UCSD-AML1 (cell line): ENCODE measurements at regions not wholly inside any gene's neighbourhood (a gene's known extent, or its start where the extent isn't known, plus 50 kb on each side); places are given as distances from the start of the nearest gene placed in this dataset.

Experiments
- DNase-seq: peaks from one replicate; lab custom pipeline; 2025; ENCODE audit not compliant: unreplicated experiment; lab: John Stamatoyannopoulos, UW

- DNase-seq, result no peak
Observed at GRCh38 chr4:133775881-133776280, 425.7 kb downstream of the PABPC4L start.

- no peak for DNase-seq
Observed at GRCh38 chr4:133775469-133775868, 426.1 kb downstream of the PABPC4L start.

GRCh38 chr4:133759428-133759827 lies 442.2 kb downstream of the PABPC4L start:
- DNase-seq, result no peak

GRCh38 chr4:133741766-133742165 lies 459.8 kb downstream of the PABPC4L start:
- no peak for DNase-seq

GRCh38 chr4:133720001-133720400 lies 481.6 kb downstream of the PABPC4L start:
- no peak for DNase-seq

- DNase-seq, result no peak
Observed at GRCh38 chr4:133719098-133719497, 482.5 kb downstream of the PABPC4L start.

- no peak for DNase-seq
Observed at GRCh38 chr4:133714211-133714610, 487.4 kb downstream of the PABPC4L start.

GRCh38 chr4:133713340-133713739 lies 488.2 kb downstream of the PABPC4L start:
- no peak for DNase-seq

GRCh38 chr4:133711817-133712216 lies 489.8 kb downstream of the PABPC4L start:
- DNase-seq, result no peak

- no peak for DNase-seq
Observed at GRCh38 chr4:133694416-133694815, 507.2 kb downstream of the PABPC4L start.

GRCh38 chr4:133683967-133684366 lies 517.6 kb downstream of the PABPC4L start:
- no peak for DNase-seq

GRCh38 chr4:133668061-133668851 lies 519.2 kb downstream of the PCDH10 start:
- DNase-seq, result no peak

- DNase-seq, result no peak
Observed at GRCh38 chr4:133647206-133647605, 498.1 kb downstream of the PCDH10 start.

GRCh38 chr4:133641191-133641590 lies 492.1 kb downstream of the PCDH10 start:
- DNase-seq, result no peak

GRCh38 chr4:133638751-133639150 lies 489.7 kb downstream of the PCDH10 start:
- no peak for DNase-seq

GRCh38 chr4:133637161-133637560 lies 488.1 kb downstream of the PCDH10 start:
- DNase-seq, result no peak

- peak; percentile 2 for DNase-seq
Observed at GRCh38 chr4:133624744-133625143, 475.6 kb downstream of the PCDH10 start.

GRCh38 chr4:133623847-133624246 lies 474.8 kb downstream of the PCDH10 start:
- no peak for DNase-seq

- no peak for DNase-seq
Observed at GRCh38 chr4:133621628-133622027, 472.5 kb downstream of the PCDH10 start.

- DNase-seq, result no peak
Observed at GRCh38 chr4:133620555-133620954, 471.5 kb downstream of the PCDH10 start.

- no peak for DNase-seq
Observed at GRCh38 chr4:133618963-133619362, 469.9 kb downstream of the PCDH10 start.

- no peak for DNase-seq
Observed at GRCh38 chr4:133600008-133600407, 450.9 kb downstream of the PCDH10 start.

GRCh38 chr4:133598779-133599178 lies 449.7 kb downstream of the PCDH10 start:
- DNase-seq, result no peak
